AG20443 (cell line): ENCODE measurements at regions not wholly inside any gene's neighbourhood (a gene's known extent, or its start where the extent isn't known, plus 50 kb on each side); places are given as distances from the start of the nearest gene placed in this dataset.
"Not testable (repeated sequence)": the region's sequence is repeated elsewhere in the genome, so short reads cannot be mapped to it uniquely, and the experiment has no call there.

Experiments used
- DNase-seq: peaks from one replicate; pipeline ENCODE4 v3.0.0; 2012; ENCODE audit warnings: low spot score, mixed read lengths

DNA sequence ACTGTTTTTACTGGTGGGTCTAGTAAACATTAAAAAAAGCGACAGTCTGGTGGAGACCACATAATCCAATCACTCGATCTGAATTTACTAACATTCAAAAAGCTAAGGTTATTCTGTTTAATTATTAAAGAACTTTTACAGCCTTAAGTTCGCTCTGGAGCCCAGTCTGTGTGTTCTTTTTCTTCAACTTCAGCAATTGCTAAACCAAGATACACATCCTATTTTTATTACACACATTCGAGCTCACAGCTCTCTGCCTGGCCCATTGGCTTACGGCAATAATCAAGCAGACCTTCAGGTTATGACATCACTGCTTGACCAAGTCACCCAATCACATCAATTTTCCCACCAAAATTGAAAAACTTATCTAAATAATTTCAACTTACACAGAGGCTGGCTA, 57.4 kb upstream of the PRSS16 start:
- no peak for DNase-seq

GRCh38 chr6:27194453-27194852, 53.0 kb upstream of the PRSS16 start:
- not testable (repeated sequence) for DNase-seq

- DNase-seq: not testable (repeated sequence)
Measured at GRCh38 chr6:27195547-27195946, 52.0 kb upstream of the PRSS16 start.
